ENCODE measurements at regions not wholly inside any gene's neighbourhood (a gene's known extent, or its start where the extent isn't known, plus 50 kb on each side); places are given as distances from the start of the nearest gene placed in this dataset.
"Not testable (repeated sequence)": the region's sequence is repeated elsewhere in the genome, so short reads cannot be mapped to it uniquely, and the experiment has no call there.

DNA sequence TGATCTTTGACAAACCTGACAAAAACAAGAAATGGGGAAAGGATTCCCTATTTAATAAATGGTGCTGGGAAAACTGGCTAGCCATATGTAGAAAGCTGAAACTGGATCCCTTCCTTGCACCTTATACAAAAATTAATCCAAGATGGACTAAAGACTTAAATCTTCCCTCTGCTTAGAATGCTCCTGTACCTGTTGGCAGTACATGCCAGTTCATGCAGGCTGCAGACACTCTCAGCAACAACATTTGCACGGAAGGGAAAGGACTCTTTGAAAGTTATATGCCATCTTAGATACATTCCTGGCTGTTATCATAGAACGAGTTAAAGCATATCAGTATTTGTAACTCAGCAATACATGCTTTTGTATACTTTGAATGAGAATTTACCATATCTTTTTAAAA is 649.9 kb downstream of the RNF144A start:
- not testable (repeated sequence) for TF ChIP-seq YY1 (IDR thresholded peaks at IDR 0.05; ENCODE audit: insufficient read depth, insufficient read length); ZNF274 (IDR thresholded peaks at IDR 0.05; ENCODE audit: low read depth, low read length); SUZ12 (IDR thresholded peaks at IDR 0.05; ENCODE audit: extremely low read depth, insufficient read depth, insufficient read length)

Data from NT2/D1 (cell line).